HL-60 (cell line): ENCODE measurements at regions not wholly inside any gene's neighbourhood (a gene's known extent, or its start where the extent isn't known, plus 50 kb on each side); places are given as distances from the start of the nearest gene placed in this dataset.

Experiments used
- DNase-seq, 2 experiments: peaks; one replicate each; pipeline ENCODE4 v3.0.0-alpha.2; 2010 to 2020; ENCODE audit warnings: low read depth in 1 of 2, low spot score in 1 of 2
- H3K27ac ChIP-seq: fragments of 250-450 bp; sonication (Bioruptor Pico); replicated peaks from 2 replicates; pipeline ENCODE4 v1.5.1; 2020; ENCODE audit warnings: mild to moderate bottlenecking, moderate library complexity
- H3K27me3 ChIP-seq: fragments of 250-450 bp; sonication (Bioruptor Pico); 2 replicates; pipeline ENCODE4 v1.5.1; 2021; ENCODE audit warnings: mild to moderate bottlenecking, moderate library complexity; ENCODE audit not compliant: insufficient read depth, poor library complexity, severe bottlenecking
- H3K4me3 ChIP-seq: replicated peaks from 2 replicates; pipeline ENCODE4 v1.5.1; 2011; ENCODE audit warnings: mild to moderate bottlenecking, control low read depth, low read length; ENCODE audit not compliant: insufficient read depth
- CTCF ChIP-seq: IDR thresholded peaks from one replicate; pipeline ENCODE4 v1.5.1; 2011; ENCODE audit warnings: low read length, control low read depth, inconsistent platforms; ENCODE audit not compliant: insufficient read depth
- GABPA ChIP-seq: IDR thresholded peaks from 2 replicates; pipeline ENCODE4 v1.6.1; 2012; ENCODE audit warnings: low read depth
- POLR2AphosphoS5 ChIP-seq: IDR thresholded peaks from 2 replicates; pipeline ENCODE4 v1.6.1; 2012; ENCODE audit warnings: low read depth
- REST ChIP-seq: IDR thresholded peaks from 2 replicates; pipeline ENCODE4 v1.6.1; 2012; ENCODE audit warnings: low read depth; ENCODE audit not compliant: insufficient replicate concordance
- SPI1 ChIP-seq: IDR thresholded peaks from 2 replicates; pipeline ENCODE4 v1.6.1; 2012; ENCODE audit warnings: low read depth, mild to moderate bottlenecking, borderline replicate concordance

DNA sequence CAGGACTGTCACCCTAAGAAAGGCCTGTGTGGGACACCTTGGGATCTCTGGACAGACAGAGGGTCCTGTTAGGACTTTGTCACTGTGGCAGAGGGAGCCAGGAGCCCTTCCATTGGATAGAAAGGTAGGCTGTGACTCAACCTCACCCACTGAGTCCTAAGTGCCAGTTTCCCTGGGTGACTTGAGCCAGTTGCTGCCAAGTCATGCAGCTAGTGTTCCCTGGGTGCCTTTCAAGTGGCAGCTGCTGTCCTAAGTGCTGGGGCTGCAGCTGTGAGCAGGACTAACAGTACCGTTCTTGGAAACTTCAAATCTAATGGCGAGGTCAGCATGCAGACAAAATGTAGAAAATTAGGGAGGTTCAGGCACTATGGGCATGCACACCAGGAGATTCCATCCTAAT is 393.7 kb downstream of the TMEM135 start:
- Histone ChIP-seq H3K4me3 (no peak overlapping the region), H3K27ac (no peak overlapping the region), H3K27me3 (no peaks in the 10 kb centered on the region)
- DNase-seq: no peak
- TF ChIP-seq CTCF: no peak
- TF ChIP-seq SPI1: no peak
- no peak for TF ChIP-seq REST
- no peak for TF ChIP-seq POLR2AphosphoS5
- TF ChIP-seq GABPA: no peak

- Histone ChIP-seq H3K27ac (no peak overlapping the region), H3K4me3 (no peak overlapping the region), H3K27me3 (no peaks in the 10 kb centered on the region)
- no peak for DNase-seq
- TF ChIP-seq SPI1 (no peak), POLR2AphosphoS5 (no peak), GABPA (no peak), REST (no peak), CTCF (no peak)
Observed at GRCh38 chr11:87430821-87431220, 393.1 kb downstream of the TMEM135 start.

- no peak for DNase-seq
- H3K27ac ChIP-seq: no peak overlapping the region
- H3K27me3 ChIP-seq: no peaks in the 10 kb centered on the region
- no peak overlapping the region for H3K4me3 ChIP-seq
- TF ChIP-seq POLR2AphosphoS5 (no peak), REST (no peak), CTCF (no peak), GABPA (no peak), SPI1 (no peak)
Observed at GRCh38 chr11:87429996-87430395, 392.3 kb downstream of the TMEM135 start.
